HL-60 (cell line): ENCODE measurements at regions not wholly inside any gene's neighbourhood (a gene's known extent, or its start where the extent isn't known, plus 50 kb on each side); places are given as distances from the start of the nearest gene placed in this dataset.

Source experiments
- DNase-seq, 2 experiments: peaks; one replicate each; pipeline ENCODE4 v3.0.0-alpha.2; 2010 to 2020; ENCODE audit warnings: low read depth in 1 of 2, low spot score in 1 of 2
- H3K27ac ChIP-seq: fragments of 250-450 bp; sonication (Bioruptor Pico); replicated peaks from 2 replicates; pipeline ENCODE4 v1.5.1; 2020; ENCODE audit warnings: mild to moderate bottlenecking, moderate library complexity
- H3K27me3 ChIP-seq: fragments of 250-450 bp; sonication (Bioruptor Pico); 2 replicates; pipeline ENCODE4 v1.5.1; 2021; ENCODE audit warnings: mild to moderate bottlenecking, moderate library complexity; ENCODE audit not compliant: insufficient read depth, poor library complexity, severe bottlenecking
- H3K4me3 ChIP-seq: replicated peaks from 2 replicates; pipeline ENCODE4 v1.5.1; 2011; ENCODE audit warnings: mild to moderate bottlenecking, control low read depth, low read length; ENCODE audit not compliant: insufficient read depth
- GABPA ChIP-seq: IDR thresholded peaks from 2 replicates; pipeline ENCODE4 v1.6.1; 2012; ENCODE audit warnings: low read depth
- POLR2AphosphoS5 ChIP-seq: IDR thresholded peaks from 2 replicates; pipeline ENCODE4 v1.6.1; 2012; ENCODE audit warnings: low read depth
- SPI1 ChIP-seq: IDR thresholded peaks from 2 replicates; pipeline ENCODE4 v1.6.1; 2012; ENCODE audit warnings: low read depth, mild to moderate bottlenecking, borderline replicate concordance
- TF ChIP-seq, protein P1 (sequence below): IDR thresholded peaks from 2 replicates; pipeline ENCODE4 v1.6.1; 2012; ENCODE audit warnings: low read depth; ENCODE audit not compliant: insufficient replicate concordance
- TF ChIP-seq, protein P2 (sequence below): IDR thresholded peaks from one replicate; pipeline ENCODE4 v1.5.1; 2011; ENCODE audit warnings: low read length, control low read depth, inconsistent platforms; ENCODE audit not compliant: insufficient read depth

DNA sequence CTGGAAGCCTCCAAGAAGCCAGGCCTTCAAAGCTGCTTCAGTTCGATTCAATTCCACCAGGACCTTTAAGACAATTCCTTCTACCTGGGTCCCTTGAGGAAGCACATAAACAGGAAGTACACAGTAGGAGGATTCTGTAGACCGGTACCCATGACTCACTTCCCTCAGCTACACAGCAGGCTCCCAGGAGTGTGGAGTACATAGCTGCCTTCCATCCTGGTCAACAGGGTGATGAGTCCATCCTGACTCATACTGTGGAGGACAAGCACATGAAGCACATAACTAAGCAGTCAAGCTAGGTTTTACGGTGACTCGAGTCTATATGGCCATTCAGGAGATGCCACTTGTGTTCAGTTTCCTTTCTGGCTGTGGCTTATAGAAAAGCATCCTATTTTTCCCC is 197.6 kb upstream of the RBM19 start:
- no peaks in the 10 kb centered on the region for H3K27me3 ChIP-seq
- no peak for DNase-seq
- H3K27ac ChIP-seq: no peak overlapping the region
- no peak for TF ChIP-seq SPI1
- no peak for TF ChIP-seq GABPA
- TF ChIP-seq, protein P1, sequence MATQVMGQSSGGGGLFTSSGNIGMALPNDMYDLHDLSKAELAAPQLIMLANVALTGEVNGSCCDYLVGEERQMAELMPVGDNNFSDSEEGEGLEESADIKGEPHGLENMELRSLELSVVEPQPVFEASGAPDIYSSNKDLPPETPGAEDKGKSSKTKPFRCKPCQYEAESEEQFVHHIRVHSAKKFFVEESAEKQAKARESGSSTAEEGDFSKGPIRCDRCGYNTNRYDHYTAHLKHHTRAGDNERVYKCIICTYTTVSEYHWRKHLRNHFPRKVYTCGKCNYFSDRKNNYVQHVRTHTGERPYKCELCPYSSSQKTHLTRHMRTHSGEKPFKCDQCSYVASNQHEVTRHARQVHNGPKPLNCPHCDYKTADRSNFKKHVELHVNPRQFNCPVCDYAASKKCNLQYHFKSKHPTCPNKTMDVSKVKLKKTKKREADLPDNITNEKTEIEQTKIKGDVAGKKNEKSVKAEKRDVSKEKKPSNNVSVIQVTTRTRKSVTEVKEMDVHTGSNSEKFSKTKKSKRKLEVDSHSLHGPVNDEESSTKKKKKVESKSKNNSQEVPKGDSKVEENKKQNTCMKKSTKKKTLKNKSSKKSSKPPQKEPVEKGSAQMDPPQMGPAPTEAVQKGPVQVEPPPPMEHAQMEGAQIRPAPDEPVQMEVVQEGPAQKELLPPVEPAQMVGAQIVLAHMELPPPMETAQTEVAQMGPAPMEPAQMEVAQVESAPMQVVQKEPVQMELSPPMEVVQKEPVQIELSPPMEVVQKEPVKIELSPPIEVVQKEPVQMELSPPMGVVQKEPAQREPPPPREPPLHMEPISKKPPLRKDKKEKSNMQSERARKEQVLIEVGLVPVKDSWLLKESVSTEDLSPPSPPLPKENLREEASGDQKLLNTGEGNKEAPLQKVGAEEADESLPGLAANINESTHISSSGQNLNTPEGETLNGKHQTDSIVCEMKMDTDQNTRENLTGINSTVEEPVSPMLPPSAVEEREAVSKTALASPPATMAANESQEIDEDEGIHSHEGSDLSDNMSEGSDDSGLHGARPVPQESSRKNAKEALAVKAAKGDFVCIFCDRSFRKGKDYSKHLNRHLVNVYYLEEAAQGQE: no peak
- TF ChIP-seq, protein P2, sequence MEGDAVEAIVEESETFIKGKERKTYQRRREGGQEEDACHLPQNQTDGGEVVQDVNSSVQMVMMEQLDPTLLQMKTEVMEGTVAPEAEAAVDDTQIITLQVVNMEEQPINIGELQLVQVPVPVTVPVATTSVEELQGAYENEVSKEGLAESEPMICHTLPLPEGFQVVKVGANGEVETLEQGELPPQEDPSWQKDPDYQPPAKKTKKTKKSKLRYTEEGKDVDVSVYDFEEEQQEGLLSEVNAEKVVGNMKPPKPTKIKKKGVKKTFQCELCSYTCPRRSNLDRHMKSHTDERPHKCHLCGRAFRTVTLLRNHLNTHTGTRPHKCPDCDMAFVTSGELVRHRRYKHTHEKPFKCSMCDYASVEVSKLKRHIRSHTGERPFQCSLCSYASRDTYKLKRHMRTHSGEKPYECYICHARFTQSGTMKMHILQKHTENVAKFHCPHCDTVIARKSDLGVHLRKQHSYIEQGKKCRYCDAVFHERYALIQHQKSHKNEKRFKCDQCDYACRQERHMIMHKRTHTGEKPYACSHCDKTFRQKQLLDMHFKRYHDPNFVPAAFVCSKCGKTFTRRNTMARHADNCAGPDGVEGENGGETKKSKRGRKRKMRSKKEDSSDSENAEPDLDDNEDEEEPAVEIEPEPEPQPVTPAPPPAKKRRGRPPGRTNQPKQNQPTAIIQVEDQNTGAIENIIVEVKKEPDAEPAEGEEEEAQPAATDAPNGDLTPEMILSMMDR: no peak
- no peak for TF ChIP-seq POLR2AphosphoS5
- H3K4me3 ChIP-seq: no peak overlapping the region

DNA sequence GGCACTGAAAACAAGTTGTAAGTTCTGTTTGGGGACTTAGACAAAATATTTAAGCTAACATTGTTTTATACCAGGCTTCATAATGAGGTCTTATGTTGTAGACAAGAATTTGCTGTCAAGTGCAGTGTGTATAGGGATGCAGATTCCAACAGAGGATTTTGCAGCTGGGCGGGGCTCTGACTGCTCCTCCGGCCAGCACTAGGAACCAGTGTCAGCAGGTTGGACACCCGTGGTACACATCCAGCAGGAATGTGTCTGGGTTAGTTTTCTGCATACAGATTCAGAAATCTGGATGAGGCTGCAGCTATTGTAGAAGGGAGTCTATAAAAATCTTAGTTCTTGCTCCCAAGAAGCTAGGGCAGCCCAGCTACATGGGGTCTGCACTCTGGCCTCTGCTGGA is 194.3 kb upstream of the RBM19 start:
- H3K27me3 ChIP-seq: no peaks in the 10 kb centered on the region
- DNase-seq: no peak
- TF ChIP-seq, protein P2: no peak
- TF ChIP-seq, protein P1: no peak
- no peak for TF ChIP-seq POLR2AphosphoS5
- TF ChIP-seq SPI1: no peak
- no peak for TF ChIP-seq GABPA
- no peak overlapping the region for H3K27ac ChIP-seq
- H3K4me3 ChIP-seq: no peak overlapping the region

DNA sequence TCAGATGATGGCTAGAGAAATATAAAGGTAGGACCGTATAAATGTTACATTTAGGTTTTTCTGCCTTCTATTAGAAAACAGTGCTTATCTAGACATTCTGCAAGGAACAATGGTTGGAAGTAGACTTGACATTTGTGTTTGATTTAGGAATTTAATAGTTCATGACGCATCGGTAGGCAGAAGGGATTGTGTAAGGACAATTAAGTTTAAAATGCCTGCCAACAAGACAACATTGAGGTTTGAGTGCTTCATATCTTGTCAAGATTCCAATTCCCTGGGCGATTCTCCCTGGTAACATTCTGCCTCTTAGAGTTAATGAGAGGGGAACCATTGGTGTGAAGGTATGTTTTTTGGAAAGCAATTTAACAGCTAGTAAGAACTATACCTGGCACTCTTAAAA is 186.8 kb upstream of the RBM19 start:
- Histone ChIP-seq H3K27me3 (no peaks in the 10 kb centered on the region), H3K4me3 (no peak overlapping the region), H3K27ac (no peak overlapping the region)
- TF ChIP-seq, protein P2: no peak
- TF ChIP-seq GABPA (no peak), POLR2AphosphoS5 (no peak), SPI1 (no peak)
- TF ChIP-seq, protein P1: no peak
- no peak for DNase-seq
